22Rv1 (cell line): ENCODE measurements at regions not wholly inside any gene's neighbourhood (a gene's known extent, or its start where the extent isn't known, plus 50 kb on each side); places are given as distances from the start of the nearest gene placed in this dataset.

Experiments
- H3K27ac ChIP-seq: fragments of 450-650 bp; 2 replicates; pipeline ENCODE4 v1.5.1; 2017
- ZFX ChIP-seq: fragments of 450-650 bp; IDR thresholded peaks from 2 replicates; pipeline ENCODE4 v1.6.1; 2017; ENCODE audit warnings: antibody characterized with exemption, borderline replicate concordance
- TF ChIP-seq, protein P1 (sequence below): fragments of 450-650 bp; IDR thresholded peaks from 2 replicates; pipeline ENCODE4 v1.5.1; 2017; ENCODE audit warnings: mild to moderate bottlenecking

DNA sequence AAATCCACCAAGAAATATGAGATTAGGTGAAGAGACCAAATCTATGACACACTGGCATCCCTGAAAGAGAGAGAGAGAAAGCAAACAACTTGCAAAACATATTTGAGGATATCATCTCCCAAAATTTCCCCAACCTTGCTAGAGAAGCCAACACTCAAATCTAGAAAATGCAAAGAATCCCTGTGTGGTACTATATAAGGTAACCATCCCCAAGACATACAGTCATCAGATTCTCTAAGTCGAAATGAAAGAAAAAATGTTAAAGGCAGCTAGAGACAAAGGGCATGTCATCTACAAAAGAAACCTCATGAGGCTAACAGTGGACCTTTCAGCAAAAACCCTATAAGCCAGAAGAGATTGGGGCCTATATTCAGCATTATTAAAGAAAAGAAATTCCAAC is 622.1 kb upstream of the LMCD1 start:
- no peak overlapping the region for H3K27ac ChIP-seq
- TF ChIP-seq ZFX: no peak
- TF ChIP-seq, protein P1, sequence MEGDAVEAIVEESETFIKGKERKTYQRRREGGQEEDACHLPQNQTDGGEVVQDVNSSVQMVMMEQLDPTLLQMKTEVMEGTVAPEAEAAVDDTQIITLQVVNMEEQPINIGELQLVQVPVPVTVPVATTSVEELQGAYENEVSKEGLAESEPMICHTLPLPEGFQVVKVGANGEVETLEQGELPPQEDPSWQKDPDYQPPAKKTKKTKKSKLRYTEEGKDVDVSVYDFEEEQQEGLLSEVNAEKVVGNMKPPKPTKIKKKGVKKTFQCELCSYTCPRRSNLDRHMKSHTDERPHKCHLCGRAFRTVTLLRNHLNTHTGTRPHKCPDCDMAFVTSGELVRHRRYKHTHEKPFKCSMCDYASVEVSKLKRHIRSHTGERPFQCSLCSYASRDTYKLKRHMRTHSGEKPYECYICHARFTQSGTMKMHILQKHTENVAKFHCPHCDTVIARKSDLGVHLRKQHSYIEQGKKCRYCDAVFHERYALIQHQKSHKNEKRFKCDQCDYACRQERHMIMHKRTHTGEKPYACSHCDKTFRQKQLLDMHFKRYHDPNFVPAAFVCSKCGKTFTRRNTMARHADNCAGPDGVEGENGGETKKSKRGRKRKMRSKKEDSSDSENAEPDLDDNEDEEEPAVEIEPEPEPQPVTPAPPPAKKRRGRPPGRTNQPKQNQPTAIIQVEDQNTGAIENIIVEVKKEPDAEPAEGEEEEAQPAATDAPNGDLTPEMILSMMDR: no peak

DNA sequence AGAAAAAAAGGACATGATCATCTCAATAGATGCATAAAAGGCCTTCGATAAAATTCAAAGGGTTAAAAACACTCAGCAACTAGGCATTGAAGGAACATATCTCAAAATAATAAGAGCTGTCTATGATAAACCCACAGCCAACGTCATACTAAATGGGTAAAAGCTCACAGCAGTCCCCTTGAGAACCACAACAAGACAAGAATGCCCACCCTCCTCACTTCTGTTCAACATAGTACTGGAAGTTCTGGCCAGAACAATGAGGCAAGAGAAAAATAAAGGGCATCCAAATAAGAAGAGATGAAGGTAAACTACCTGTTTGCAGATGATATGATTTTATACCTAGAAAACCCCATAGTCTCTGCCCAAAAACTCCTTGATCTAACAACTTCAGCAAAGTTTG is 619.7 kb upstream of the LMCD1 start:
- no peak for TF ChIP-seq ZFX
- TF ChIP-seq, protein P1: no peak
- H3K27ac ChIP-seq: no peak overlapping the region

DNA sequence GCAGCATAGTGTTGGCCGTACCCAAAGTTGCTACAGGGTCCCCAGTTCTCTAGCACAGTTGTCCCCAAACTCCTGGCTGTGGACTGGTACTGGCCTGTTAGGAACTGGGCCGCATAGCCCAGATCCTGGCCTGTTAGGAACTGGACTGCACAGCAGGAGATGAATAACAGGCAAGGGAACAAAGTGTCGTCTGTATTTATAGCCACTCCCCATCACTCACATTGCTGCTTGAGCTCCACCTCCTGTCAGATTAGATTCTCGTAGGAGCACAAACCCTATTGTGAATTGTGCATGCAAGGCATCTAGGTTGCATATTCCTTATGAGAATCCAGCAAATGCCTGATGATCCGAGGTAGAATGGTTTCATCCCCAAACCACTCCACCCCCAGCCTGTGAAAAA is 604.0 kb upstream of the LMCD1 start:
- TF ChIP-seq ZFX: no peak
- TF ChIP-seq, protein P1: no peak
- no peak overlapping the region for H3K27ac ChIP-seq

DNA sequence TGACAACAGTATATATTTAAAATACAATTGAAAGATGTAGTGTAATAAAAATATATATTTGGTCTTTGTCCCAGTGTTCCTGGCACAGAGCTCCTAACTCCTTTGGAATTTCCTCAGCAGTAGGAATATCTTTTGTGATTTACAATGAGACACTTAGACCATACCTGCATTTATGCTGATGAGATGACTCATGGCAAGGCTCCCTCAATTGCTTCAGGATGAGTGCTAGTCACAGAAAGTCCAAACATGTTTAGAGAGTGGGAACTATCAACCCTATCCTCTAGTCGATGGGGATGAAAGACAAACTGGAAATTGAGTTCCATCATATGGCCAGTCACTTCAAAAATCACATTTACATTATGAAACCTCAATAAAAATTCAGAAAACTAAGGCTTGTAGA is 588.3 kb upstream of the LMCD1 start:
- TF ChIP-seq, protein P1: no peak
- no peak for TF ChIP-seq ZFX
- no peak overlapping the region for H3K27ac ChIP-seq

DNA sequence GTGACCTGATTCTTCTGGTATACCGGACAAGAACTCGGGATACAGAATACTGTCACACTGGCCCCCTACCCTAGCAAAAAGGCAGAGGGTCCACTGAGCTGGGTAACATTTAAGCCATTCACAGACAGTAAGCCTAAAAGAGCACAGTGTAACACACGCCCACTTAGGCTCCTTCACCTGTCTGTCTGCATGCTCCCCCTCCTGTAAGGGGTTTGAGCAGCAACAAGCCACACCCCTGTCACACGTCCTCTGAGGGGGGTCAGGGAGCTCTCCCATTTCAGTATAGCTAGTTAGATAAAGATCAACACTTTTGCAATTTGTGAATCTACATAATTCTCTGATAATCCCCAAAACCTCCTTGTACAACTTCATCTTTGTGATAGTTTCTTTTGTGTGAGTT is 586.3 kb upstream of the LMCD1 start:
- TF ChIP-seq, protein P1: no peak
- TF ChIP-seq ZFX: no peak
- H3K27ac ChIP-seq: no peak overlapping the region

DNA sequence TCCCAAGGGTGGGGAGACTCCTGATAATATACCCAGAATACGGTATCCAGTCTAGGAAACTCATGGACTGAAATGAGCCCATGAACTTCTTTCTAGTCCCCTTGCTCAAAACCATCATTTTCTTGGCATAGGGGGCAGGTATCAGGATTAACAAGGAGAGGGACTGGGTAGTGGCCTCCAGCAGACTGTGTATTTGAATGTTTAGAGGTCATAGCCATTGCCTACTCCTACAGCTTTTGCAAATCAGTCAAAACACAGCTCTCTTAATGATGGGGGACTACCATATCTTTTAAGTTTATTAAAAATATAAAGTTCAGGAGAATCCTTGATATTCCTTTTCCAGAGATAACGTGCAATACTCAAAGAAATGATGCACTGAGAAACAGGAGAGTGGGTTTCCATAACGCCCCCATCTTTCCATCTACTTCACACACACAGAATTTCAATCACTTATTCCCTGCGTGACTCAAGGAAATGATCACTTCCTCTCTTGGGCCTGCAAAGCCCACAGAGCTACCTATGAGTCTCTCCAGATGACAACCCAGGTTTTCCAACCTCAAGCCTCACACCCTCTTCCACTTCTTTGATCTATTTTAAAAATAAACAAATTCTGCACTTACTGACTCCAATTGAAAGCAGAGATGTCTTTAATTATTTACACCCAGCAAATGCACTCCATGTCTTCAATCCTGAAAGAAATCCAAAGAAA is 584.0 kb upstream of the LMCD1 start:
- TF ChIP-seq, protein P1: no peak

DNA sequence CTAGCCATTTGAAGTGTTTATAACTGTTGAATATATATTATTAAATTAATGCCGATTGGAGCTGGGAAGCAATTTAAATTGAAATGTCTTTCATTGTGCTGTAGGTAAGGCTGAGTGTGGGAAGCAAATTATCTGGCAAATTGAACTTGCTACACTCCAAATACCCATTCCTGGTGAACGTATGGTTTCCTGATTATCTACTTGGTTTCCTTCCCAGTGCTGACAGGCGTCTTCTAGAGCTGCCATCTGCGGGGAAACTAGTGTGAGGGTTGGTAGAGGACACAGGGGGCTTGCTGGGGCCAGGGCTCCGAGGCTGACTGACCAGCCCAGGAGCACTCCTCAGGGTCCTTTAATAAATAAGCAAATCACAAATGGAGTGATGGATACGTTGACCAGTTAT is 581.4 kb upstream of the LMCD1 start:
- TF ChIP-seq ZFX: no peak
- TF ChIP-seq, protein P1: no peak
- H3K27ac ChIP-seq: no peak overlapping the region

More for the DNA sequence above, 584.0 kb upstream of the LMCD1 start:
- H3K27ac ChIP-seq: no peak overlapping the region
